HL-60 (cell line): ENCODE measurements at regions not wholly inside any gene's neighbourhood (a gene's known extent, or its start where the extent isn't known, plus 50 kb on each side); places are given as distances from the start of the nearest gene placed in this dataset.

Experiments
- DNase-seq, 2 experiments: peaks; one replicate each; pipeline ENCODE4 v3.0.0-alpha.2; 2010 to 2020; ENCODE audit warnings: low read depth in 1 of 2, low spot score in 1 of 2
- H3K27ac ChIP-seq: fragments of 250-450 bp; sonication (Bioruptor Pico); replicated peaks from 2 replicates; pipeline ENCODE4 v1.5.1; 2020; ENCODE audit warnings: mild to moderate bottlenecking, moderate library complexity
- H3K27me3 ChIP-seq: fragments of 250-450 bp; sonication (Bioruptor Pico); 2 replicates; pipeline ENCODE4 v1.5.1; 2021; ENCODE audit warnings: mild to moderate bottlenecking, moderate library complexity; ENCODE audit not compliant: insufficient read depth, poor library complexity, severe bottlenecking
- H3K4me3 ChIP-seq: replicated peaks from 2 replicates; pipeline ENCODE4 v1.5.1; 2011; ENCODE audit warnings: mild to moderate bottlenecking, control low read depth, low read length; ENCODE audit not compliant: insufficient read depth
- CTCF ChIP-seq: IDR thresholded peaks from one replicate; pipeline ENCODE4 v1.5.1; 2011; ENCODE audit warnings: low read length, control low read depth, inconsistent platforms; ENCODE audit not compliant: insufficient read depth
- GABPA ChIP-seq: IDR thresholded peaks from 2 replicates; pipeline ENCODE4 v1.6.1; 2012; ENCODE audit warnings: low read depth
- POLR2AphosphoS5 ChIP-seq: IDR thresholded peaks from 2 replicates; pipeline ENCODE4 v1.6.1; 2012; ENCODE audit warnings: low read depth
- REST ChIP-seq: IDR thresholded peaks from 2 replicates; pipeline ENCODE4 v1.6.1; 2012; ENCODE audit warnings: low read depth; ENCODE audit not compliant: insufficient replicate concordance
- SPI1 ChIP-seq: IDR thresholded peaks from 2 replicates; pipeline ENCODE4 v1.6.1; 2012; ENCODE audit warnings: low read depth, mild to moderate bottlenecking, borderline replicate concordance

DNA sequence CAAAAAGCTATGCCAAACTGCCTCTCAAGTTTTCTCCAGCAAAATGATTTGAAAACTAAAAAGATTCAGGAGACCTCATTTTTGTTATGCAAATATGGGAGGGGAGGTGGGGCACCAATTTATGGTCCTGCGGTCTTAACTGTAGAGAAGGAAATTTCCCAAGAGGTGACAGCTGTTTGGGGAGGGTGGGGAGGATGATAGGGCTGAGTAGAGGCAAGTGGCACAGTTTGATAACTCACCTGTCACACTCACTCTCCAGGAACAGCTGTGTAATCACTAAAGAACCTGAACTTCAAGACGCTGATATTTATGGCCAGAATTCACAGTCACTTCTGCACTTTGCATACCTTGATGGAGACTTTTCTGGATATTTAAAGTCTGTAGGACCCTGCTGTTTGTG, 232.9 kb upstream of the STARD13 start:
- Histone ChIP-seq H3K27me3 (no peaks in the 10 kb centered on the region), H3K27ac (no peak overlapping the region), H3K4me3 (no peak overlapping the region)
- DNase-seq, result no peak
- no peak for TF ChIP-seq POLR2AphosphoS5
- no peak for TF ChIP-seq REST
- TF ChIP-seq GABPA, result no peak
- no peak for TF ChIP-seq CTCF
- no peak for TF ChIP-seq SPI1

GRCh38 chr13:33519561-33520467, 234.3 kb upstream of the STARD13 start:
- no peak overlapping the region for H3K27ac ChIP-seq
- H3K4me3 ChIP-seq, result no peak overlapping the region
- DNase-seq, result no peak
- no peaks in the 10 kb centered on the region for H3K27me3 ChIP-seq
- TF ChIP-seq CTCF (no peak), POLR2AphosphoS5 (no peak), GABPA (no peak), SPI1 (no peak)

- Histone ChIP-seq H3K27ac (no peak overlapping the region), H3K27me3 (no peaks in the 10 kb centered on the region), H3K4me3 (no peak overlapping the region)
- no peak for TF ChIP-seq CTCF
- no peak for TF ChIP-seq REST
- no peak for TF ChIP-seq POLR2AphosphoS5
- TF ChIP-seq SPI1, result no peak
- TF ChIP-seq GABPA, result no peak
- DNase-seq, result no peak
Observed at GRCh38 chr13:33520468-33520839, 234.9 kb upstream of the STARD13 start.

DNA sequence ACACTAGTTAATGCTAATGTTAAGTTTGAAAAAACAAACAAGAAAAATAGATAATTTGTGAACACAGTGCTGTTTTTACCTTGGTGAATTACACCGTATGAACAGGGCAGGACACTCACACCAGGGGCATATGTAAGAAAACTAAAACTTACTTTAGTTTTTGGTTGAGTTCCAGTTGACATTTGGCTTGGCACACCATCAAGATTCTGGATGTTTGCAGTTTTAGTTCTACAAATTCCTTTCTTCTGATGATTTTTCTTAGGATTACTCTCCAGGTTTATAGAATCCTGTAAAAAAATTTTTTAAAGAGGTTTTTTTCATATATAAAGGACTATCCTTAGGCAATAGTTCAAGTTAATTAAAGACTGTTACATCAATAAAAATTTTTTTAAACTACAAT, 238.5 kb upstream of the STARD13 start:
- no peak for DNase-seq
- TF ChIP-seq POLR2AphosphoS5 (no peak), CTCF (no peak)
- H3K27ac ChIP-seq, result no peak overlapping the region
- H3K4me3 ChIP-seq, result no peak overlapping the region
- no peaks in the 10 kb centered on the region for H3K27me3 ChIP-seq
